ENCODE measurements at regions not wholly inside any gene's neighbourhood (a gene's known extent, or its start where the extent isn't known, plus 50 kb on each side); places are given as distances from the start of the nearest gene placed in this dataset.

GRCh38 chr12:33818313-33818712 lies 204.0 kb upstream of the ALG10 start:
- TF ChIP-seq, protein P1, sequence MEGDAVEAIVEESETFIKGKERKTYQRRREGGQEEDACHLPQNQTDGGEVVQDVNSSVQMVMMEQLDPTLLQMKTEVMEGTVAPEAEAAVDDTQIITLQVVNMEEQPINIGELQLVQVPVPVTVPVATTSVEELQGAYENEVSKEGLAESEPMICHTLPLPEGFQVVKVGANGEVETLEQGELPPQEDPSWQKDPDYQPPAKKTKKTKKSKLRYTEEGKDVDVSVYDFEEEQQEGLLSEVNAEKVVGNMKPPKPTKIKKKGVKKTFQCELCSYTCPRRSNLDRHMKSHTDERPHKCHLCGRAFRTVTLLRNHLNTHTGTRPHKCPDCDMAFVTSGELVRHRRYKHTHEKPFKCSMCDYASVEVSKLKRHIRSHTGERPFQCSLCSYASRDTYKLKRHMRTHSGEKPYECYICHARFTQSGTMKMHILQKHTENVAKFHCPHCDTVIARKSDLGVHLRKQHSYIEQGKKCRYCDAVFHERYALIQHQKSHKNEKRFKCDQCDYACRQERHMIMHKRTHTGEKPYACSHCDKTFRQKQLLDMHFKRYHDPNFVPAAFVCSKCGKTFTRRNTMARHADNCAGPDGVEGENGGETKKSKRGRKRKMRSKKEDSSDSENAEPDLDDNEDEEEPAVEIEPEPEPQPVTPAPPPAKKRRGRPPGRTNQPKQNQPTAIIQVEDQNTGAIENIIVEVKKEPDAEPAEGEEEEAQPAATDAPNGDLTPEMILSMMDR (conservative IDR thresholded peaks at IDR 0.05) = no peak
- no peak for TF ChIP-seq EZH2 (IDR thresholded peaks at IDR 0.05; ENCODE audit: low read depth)

Data from PC-9 (cell line).